ENCODE measurements at regions not wholly inside any gene's neighbourhood (a gene's known extent, or its start where the extent isn't known, plus 50 kb on each side); places are given as distances from the start of the nearest gene placed in this dataset.

GRCh38 chr10:84719687-84720086, 391.3 kb downstream of the CCSER2 start:
- TF ChIP-seq, protein P1, sequence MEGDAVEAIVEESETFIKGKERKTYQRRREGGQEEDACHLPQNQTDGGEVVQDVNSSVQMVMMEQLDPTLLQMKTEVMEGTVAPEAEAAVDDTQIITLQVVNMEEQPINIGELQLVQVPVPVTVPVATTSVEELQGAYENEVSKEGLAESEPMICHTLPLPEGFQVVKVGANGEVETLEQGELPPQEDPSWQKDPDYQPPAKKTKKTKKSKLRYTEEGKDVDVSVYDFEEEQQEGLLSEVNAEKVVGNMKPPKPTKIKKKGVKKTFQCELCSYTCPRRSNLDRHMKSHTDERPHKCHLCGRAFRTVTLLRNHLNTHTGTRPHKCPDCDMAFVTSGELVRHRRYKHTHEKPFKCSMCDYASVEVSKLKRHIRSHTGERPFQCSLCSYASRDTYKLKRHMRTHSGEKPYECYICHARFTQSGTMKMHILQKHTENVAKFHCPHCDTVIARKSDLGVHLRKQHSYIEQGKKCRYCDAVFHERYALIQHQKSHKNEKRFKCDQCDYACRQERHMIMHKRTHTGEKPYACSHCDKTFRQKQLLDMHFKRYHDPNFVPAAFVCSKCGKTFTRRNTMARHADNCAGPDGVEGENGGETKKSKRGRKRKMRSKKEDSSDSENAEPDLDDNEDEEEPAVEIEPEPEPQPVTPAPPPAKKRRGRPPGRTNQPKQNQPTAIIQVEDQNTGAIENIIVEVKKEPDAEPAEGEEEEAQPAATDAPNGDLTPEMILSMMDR (IDR thresholded peaks at IDR 0.05; ENCODE audit: insufficient read depth, low read length, poor library complexity, severe bottlenecking) = no peak
- no peak for TF ChIP-seq EZH2phosphoT487 (conservative IDR thresholded peaks at IDR 0.05; ENCODE audit: low read length)
